ENCODE measurements at regions not wholly inside any gene's neighbourhood (a gene's known extent, or its start where the extent isn't known, plus 50 kb on each side); places are given as distances from the start of the nearest gene placed in this dataset.

- DNase-seq (ENCODE audit: low read depth): no peak
- H3K4me3 ChIP-seq (ENCODE audit: low read depth, low read length): no peak overlapping the region
- TF ChIP-seq, protein P1, sequence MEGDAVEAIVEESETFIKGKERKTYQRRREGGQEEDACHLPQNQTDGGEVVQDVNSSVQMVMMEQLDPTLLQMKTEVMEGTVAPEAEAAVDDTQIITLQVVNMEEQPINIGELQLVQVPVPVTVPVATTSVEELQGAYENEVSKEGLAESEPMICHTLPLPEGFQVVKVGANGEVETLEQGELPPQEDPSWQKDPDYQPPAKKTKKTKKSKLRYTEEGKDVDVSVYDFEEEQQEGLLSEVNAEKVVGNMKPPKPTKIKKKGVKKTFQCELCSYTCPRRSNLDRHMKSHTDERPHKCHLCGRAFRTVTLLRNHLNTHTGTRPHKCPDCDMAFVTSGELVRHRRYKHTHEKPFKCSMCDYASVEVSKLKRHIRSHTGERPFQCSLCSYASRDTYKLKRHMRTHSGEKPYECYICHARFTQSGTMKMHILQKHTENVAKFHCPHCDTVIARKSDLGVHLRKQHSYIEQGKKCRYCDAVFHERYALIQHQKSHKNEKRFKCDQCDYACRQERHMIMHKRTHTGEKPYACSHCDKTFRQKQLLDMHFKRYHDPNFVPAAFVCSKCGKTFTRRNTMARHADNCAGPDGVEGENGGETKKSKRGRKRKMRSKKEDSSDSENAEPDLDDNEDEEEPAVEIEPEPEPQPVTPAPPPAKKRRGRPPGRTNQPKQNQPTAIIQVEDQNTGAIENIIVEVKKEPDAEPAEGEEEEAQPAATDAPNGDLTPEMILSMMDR (IDR thresholded peaks at IDR 0.05; ENCODE audit: insufficient read depth, low read depth, low read length): no peak
Observed at GRCh38 chr6:120682145-120682544, 652.1 kb downstream of the TBC1D32 start.

DNA sequence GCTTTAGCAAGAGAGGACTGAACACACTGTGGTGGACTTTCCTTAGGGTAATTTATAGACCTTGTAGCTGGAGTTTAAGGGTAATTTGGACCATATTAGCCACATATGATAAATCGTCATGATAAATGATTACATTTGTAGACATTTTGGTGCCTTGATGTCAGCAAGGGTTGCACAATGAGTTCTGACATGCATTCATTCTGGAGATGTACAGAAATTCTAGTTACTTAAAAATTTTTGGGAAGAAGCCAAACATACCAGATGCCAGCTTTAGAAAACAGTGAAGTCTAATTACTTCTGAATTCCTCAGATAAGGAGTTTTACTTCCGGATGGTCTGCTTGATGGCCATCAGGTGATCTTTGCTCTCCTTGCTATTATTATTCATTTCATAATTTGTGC is 653.1 kb downstream of the TBC1D32 start:
- TF ChIP-seq, protein P1 (IDR thresholded peaks at IDR 0.05; ENCODE audit: insufficient read depth, low read depth, low read length): no peak
- DNase-seq (ENCODE audit: low read depth): no peak
- no peak overlapping the region for H3K4me3 ChIP-seq (ENCODE audit: low read depth, low read length)

DNA sequence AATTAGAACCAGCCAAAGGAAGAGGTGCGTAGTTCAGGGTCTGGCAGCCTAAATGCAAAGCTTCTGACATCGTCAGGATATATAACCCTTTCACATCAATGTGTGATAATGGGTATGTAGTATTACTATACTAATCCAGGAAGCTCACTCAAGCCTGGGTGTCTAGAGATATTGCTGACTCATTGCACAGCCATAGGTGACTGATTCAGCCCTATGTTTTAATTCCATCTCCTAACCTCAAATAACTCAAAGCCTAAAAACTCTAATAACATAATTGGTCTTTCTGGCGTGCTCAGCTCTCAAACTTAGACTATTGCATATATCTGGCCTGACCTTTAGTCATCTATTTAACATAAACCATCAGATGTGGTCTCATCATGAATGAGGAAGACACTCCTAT is 658.4 kb downstream of the TBC1D32 start:
- DNase-seq (ENCODE audit: low read depth): no peak
- H3K4me3 ChIP-seq (ENCODE audit: low read depth, low read length): no peak overlapping the region
- TF ChIP-seq, protein P1 (IDR thresholded peaks at IDR 0.05; ENCODE audit: insufficient read depth, low read depth, low read length): no peak

DNA sequence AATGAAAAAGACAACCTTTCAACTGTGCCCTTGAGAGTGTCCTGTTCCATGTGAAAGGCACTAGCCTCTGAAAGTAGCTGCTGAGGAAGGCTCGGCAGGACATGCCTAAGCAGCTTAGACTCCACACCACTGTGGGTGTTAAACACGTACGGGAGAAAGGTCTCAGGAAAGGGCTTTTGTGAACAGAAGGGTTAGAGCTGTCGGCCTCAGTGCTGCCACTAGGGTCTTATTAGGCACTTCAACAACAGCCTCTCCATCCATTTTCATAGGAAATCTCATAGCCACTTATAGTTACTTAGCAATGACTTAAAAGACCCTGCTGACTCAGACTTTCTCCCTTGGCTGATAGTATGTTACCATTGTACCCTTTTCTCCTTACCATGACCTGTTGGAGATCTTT is 662.8 kb downstream of the TBC1D32 start:
- DNase-seq (ENCODE audit: low read depth): no peak
- no peak overlapping the region for H3K4me3 ChIP-seq (ENCODE audit: low read depth, low read length)
- TF ChIP-seq, protein P1 (IDR thresholded peaks at IDR 0.05; ENCODE audit: insufficient read depth, low read depth, low read length): no peak

DNA sequence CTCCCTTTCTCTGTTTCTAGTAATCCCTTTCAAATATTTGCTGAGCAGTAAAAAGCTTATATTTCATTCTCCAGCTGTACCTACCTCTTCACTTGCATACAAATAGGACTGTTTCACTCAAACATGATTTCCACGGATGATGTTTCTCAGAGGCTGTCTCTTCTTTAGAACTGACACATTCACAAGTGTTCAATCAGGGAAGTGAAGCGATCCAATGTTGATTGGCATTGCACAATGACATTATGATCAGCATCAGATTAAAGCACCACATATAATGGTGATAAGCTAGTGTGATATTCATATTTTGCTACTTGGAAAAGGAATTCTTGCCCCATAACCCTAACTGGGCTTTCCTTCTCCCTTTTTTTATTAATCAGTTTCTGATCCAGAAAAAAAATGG is 681.8 kb downstream of the TBC1D32 start:
- TF ChIP-seq, protein P1 (IDR thresholded peaks at IDR 0.05; ENCODE audit: insufficient read depth, low read depth, low read length): no peak
- no peak for DNase-seq (ENCODE audit: low read depth)
- no peak overlapping the region for H3K4me3 ChIP-seq (ENCODE audit: low read depth, low read length)

DNA sequence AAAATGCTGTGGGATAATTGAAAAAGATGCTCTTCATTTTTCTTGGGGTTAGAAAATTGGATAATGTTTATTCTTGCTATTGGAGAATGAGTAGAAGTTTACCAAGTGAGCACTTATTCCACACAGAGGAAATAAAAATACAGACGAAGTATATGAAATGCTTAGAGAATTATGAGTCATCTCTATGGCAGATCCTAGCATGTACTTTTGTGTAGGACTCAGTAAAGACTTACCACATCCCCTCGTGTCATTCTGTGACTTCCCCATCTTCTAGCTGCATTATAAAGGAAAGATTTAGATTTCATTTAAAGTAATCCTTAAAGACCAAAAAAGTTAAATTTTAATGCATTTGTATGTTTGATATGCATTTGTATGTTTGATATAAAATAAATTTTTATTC is 685.6 kb downstream of the TBC1D32 start:
- no peak overlapping the region for H3K4me3 ChIP-seq (ENCODE audit: low read depth, low read length)
- TF ChIP-seq, protein P1 (IDR thresholded peaks at IDR 0.05; ENCODE audit: insufficient read depth, low read depth, low read length): no peak
- no peak for DNase-seq (ENCODE audit: low read depth)

- no peak overlapping the region for H3K4me3 ChIP-seq (ENCODE audit: low read depth, low read length)
- TF ChIP-seq, protein P1 (IDR thresholded peaks at IDR 0.05; ENCODE audit: insufficient read depth, low read depth, low read length): no peak
- DNase-seq (ENCODE audit: low read depth): no peak
Observed at GRCh38 chr6:120646101-120646500, 688.2 kb downstream of the TBC1D32 start.
